Osteoblast (primary cell): ENCODE measurements at regions not wholly inside any gene's neighbourhood (a gene's known extent, or its start where the extent isn't known, plus 50 kb on each side); places are given as distances from the start of the nearest gene placed in this dataset.

Experiments
- DNase-seq: peaks from one replicate; pipeline ENCODE4 v3.0.0; 2011; ENCODE audit warnings: low spot score, mixed read lengths; ENCODE audit not compliant: insufficient read length; ENCODE audit errors: missing footprints
- H2AFZ ChIP-seq: 2 replicates; pipeline ENCODE4 v1.6.0; 2011; ENCODE audit warnings: mild to moderate bottlenecking, low read length
- H3K27ac ChIP-seq: 2 replicates; pipeline ENCODE4 v1.5.1; 2011; ENCODE audit warnings: mild to moderate bottlenecking, low read depth, low read length, moderate library complexity
- H3K27me3 ChIP-seq: 2 replicates; pipeline ENCODE4 v1.6.0; 2012; ENCODE audit warnings: mild to moderate bottlenecking, control low read depth, inconsistent platforms, low read length, moderate library complexity; ENCODE audit not compliant: insufficient read depth
- H3K36me3 ChIP-seq: 2 replicates; pipeline ENCODE4 v1.5.1; 2011; ENCODE audit warnings: mild to moderate bottlenecking, low read length, control low read depth, moderate library complexity; ENCODE audit not compliant: insufficient read depth
- H3K4me1 ChIP-seq: 2 replicates; pipeline ENCODE4 v1.5.1; 2011; ENCODE audit warnings: mild to moderate bottlenecking, low read length, control low read depth, moderate library complexity; ENCODE audit not compliant: insufficient read depth
- H3K4me2 ChIP-seq: 2 replicates; pipeline ENCODE4 v1.6.0; 2011; ENCODE audit warnings: mild to moderate bottlenecking, low read length; ENCODE audit not compliant: insufficient read depth
- H3K4me3 ChIP-seq: fragments of 200-600 bp; sonication (generic); 3 replicates; pipeline ENCODE4 v1.5.1; 2012; ENCODE audit warnings: mild to moderate bottlenecking, low read length, inconsistent platforms; ENCODE audit not compliant: insufficient read depth
- H3K79me2 ChIP-seq: 2 replicates; pipeline ENCODE4 v1.6.0; 2012; ENCODE audit warnings: mild to moderate bottlenecking, low read length, control low read depth, inconsistent platforms; ENCODE audit not compliant: insufficient read depth
- H3K9me3 ChIP-seq: 2 replicates; pipeline ENCODE4 v1.5.1; 2011; ENCODE audit warnings: low read depth, low read length, control low read depth
- H4K20me1 ChIP-seq: 2 replicates; pipeline ENCODE4 v1.6.0; 2012; ENCODE audit warnings: mild to moderate bottlenecking, low read length, control low read depth; ENCODE audit not compliant: insufficient read depth
- CTCF ChIP-seq: IDR thresholded peaks from 2 replicates; pipeline ENCODE4 v1.5.1; 2011; ENCODE audit warnings: mild to moderate bottlenecking, low read depth, low read length, moderate library complexity; ENCODE audit errors: extremely low read depth

- no peaks in the 10 kb centered on the region for H3K9me3 ChIP-seq
- no peaks in the 10 kb centered on the region for H3K27me3 ChIP-seq
- no peak for TF ChIP-seq CTCF
- H3K4me3 ChIP-seq = no peak overlapping the region
- DNase-seq = no peak
- H2AFZ ChIP-seq = no peak overlapping the region
- H3K36me3 ChIP-seq = no peaks in the 10 kb centered on the region
- H3K4me2 ChIP-seq = no peak overlapping the region
- H3K79me2 ChIP-seq = no peaks in the 10 kb centered on the region
- H3K4me1 ChIP-seq = peaks cover 11% of the 10 kb centered on the region
- no peak overlapping the region for H3K27ac ChIP-seq
- no peaks in the 10 kb centered on the region for H4K20me1 ChIP-seq
Observed at GRCh38 chr4:156251373-156252065, 297.9 kb upstream of the CTSO start.

- no peaks in the 10 kb centered on the region for H3K9me3 ChIP-seq
- H3K4me2 ChIP-seq = no peak overlapping the region
- no peak overlapping the region for H3K27ac ChIP-seq
- no peaks in the 10 kb centered on the region for H3K36me3 ChIP-seq
- H3K4me1 ChIP-seq = peaks cover 11% of the 10 kb centered on the region
- no peak overlapping the region for H2AFZ ChIP-seq
- no peaks in the 10 kb centered on the region for H3K27me3 ChIP-seq
- no peak for TF ChIP-seq CTCF
- no peaks in the 10 kb centered on the region for H3K79me2 ChIP-seq
- no peaks in the 10 kb centered on the region for H4K20me1 ChIP-seq
- DNase-seq = no peak
- no peak overlapping the region for H3K4me3 ChIP-seq
Observed at GRCh38 chr4:156248917-156249316, 295.3 kb upstream of the CTSO start.

GRCh38 chr4:156247470-156247869, 293.8 kb upstream of the CTSO start:
- Histone ChIP-seq H3K79me2 (no peaks in the 10 kb centered on the region), H3K27me3 (no peaks in the 10 kb centered on the region), H3K4me3 (no peak overlapping the region), H2AFZ (no peak overlapping the region), H3K9me3 (no peaks in the 10 kb centered on the region), H3K4me1 (peaks cover 6% of the 10 kb centered on the region), H3K27ac (no peak overlapping the region), H4K20me1 (no peaks in the 10 kb centered on the region), H3K36me3 (no peaks in the 10 kb centered on the region), H3K4me2 (no peak overlapping the region)
- no peak for DNase-seq
- no peak for TF ChIP-seq CTCF

GRCh38 chr4:156243015-156243414, 289.3 kb upstream of the CTSO start:
- Histone ChIP-seq H4K20me1 (no peaks in the 10 kb centered on the region), H3K4me3 (no peak overlapping the region), H3K79me2 (no peaks in the 10 kb centered on the region), H3K36me3 (no peaks in the 10 kb centered on the region), H3K4me2 (no peak overlapping the region), H2AFZ (no peak overlapping the region), H3K4me1 (no peaks in the 10 kb centered on the region), H3K9me3 (no peaks in the 10 kb centered on the region), H3K27ac (no peak overlapping the region), H3K27me3 (no peaks in the 10 kb centered on the region)
- no peak for DNase-seq
- TF ChIP-seq CTCF = no peak
